GM12878 (cell line): ENCODE measurements at regions not wholly inside any gene's neighbourhood (a gene's known extent, or its start where the extent isn't known, plus 50 kb on each side); places are given as distances from the start of the nearest gene placed in this dataset.

Experiments
- ATAC-seq: fragments of 200-7000 bp; cut with Tn5 transposase; 3 replicates; pipeline ENCODE4 v1.9.1; 2020; ENCODE audit warnings: mild to moderate bottlenecking, moderate library complexity
- BruUV-seq: library from RNA; stranded (reverse); fragments of 400-500 nt; replicated peaks from 2 replicates; lab custom pipeline; 2021; lab: Mats Ljungman, UMichigan
- CTCF ChIA-PET: fragments of 300-600 bp; sonication (Branson Sonifier 250); formaldehyde crosslinking; extraction: SDS; loops from one replicate; lab custom pipeline; 2021; ENCODE audit warnings: inconsistent platforms; lab: Yijun Ruan, JAX
- POLR2A ChIA-PET: fragments of 350-600 bp; formaldehyde crosslinking; extraction: SDS; loops from one replicate; lab custom pipeline; 2021; ENCODE audit warnings: inconsistent platforms; lab: Charles Lee
- RAD21 ChIA-PET: fragments of 300-600 bp; sonication (Branson Sonifier 250); formaldehyde crosslinking; loops from one replicate; lab custom pipeline; 2023; ENCODE audit warnings: antibody characterized with exemption; ENCODE audit not compliant: unreplicated experiment; lab: Charles Lee
- SMC1A ChIA-PET: fragments of 300-600 bp; sonication (Branson Sonifier 250); formaldehyde crosslinking; loops from one replicate; lab custom pipeline; 2023; ENCODE audit not compliant: unreplicated experiment, uncharacterized antibody; lab: Charles Lee
- DNase-seq: peaks from one replicate; pipeline ENCODE4 v3.0.0-alpha.2; 2011; ENCODE audit warnings: low read depth, low spot score
- FAIRE-seq: peaks from 3 replicates; lab custom pipeline; 2011; peaks lifted over from hg19 to GRCh38; lab: Jason Lieb, UNC
- H2AFZ ChIP-seq: 2 replicates; pipeline ENCODE4 v1.6.0; 2011; ENCODE audit warnings: low read depth, low read length, control low read depth; ENCODE audit not compliant: control insufficient read depth
- H3K27ac ChIP-seq: 2 replicates; pipeline ENCODE4 v1.5.1; 2011; ENCODE audit warnings: control low read depth; ENCODE audit not compliant: control insufficient read depth, insufficient read depth
- H3K27me3 ChIP-seq, 2 experiments: replicated peaks in 1 of 2; 2 replicates each; pipeline versions ENCODE4 v1.6.0 to v1.6.1; 2011; ENCODE audit warnings: low read length in 1 of 2; ENCODE audit not compliant: control insufficient read depth in 2 of 2, insufficient read depth in 2 of 2
- H3K36me3 ChIP-seq, 2 experiments: 2 replicates each; pipeline ENCODE4 v1.5.1; 2011; ENCODE audit warnings: low read length in 1 of 2; ENCODE audit not compliant: control insufficient read depth in 2 of 2, insufficient read depth in 2 of 2
- H3K4me1 ChIP-seq: 2 replicates; pipeline ENCODE4 v1.6.1; 2011; ENCODE audit warnings: mild to moderate bottlenecking, low read length, moderate library complexity, mixed read lengths; ENCODE audit not compliant: control insufficient read depth, insufficient read depth
- H3K4me2 ChIP-seq: 2 replicates; pipeline ENCODE4 v1.6.0; 2011; ENCODE audit warnings: control low read depth; ENCODE audit not compliant: control insufficient read depth, insufficient read depth
- H3K4me3 ChIP-seq: fragments of 200-600 bp; sonication (generic); 2 replicates; pipeline ENCODE4 v1.5.1; 2016
- H3K79me2 ChIP-seq: 2 replicates; pipeline ENCODE4 v1.6.0; 2011; ENCODE audit warnings: low read length; ENCODE audit not compliant: control insufficient read depth, insufficient read depth
- H3K9ac ChIP-seq: 2 replicates; pipeline ENCODE4 v1.8.0; 2011; ENCODE audit warnings: low read length, control low read depth, mixed read lengths; ENCODE audit not compliant: control insufficient read depth, insufficient read depth
- H3K9me3 ChIP-seq: replicated peaks from 3 replicates; pipeline ENCODE4 v1.5.1; 2011; ENCODE audit warnings: mild to moderate bottlenecking, low read length; ENCODE audit not compliant: control insufficient read depth, insufficient read depth
- H4K20me1 ChIP-seq: 2 replicates; pipeline ENCODE4 v1.6.0; 2011; ENCODE audit not compliant: control insufficient read depth, insufficient read depth
- CEBPB ChIP-seq, 2 experiments: fragments of 150-350 bp in 1 of 2; IDR thresholded peaks; 2 replicates each; pipeline ENCODE4 v1.6.1; 2012 to 2014; ENCODE audit warnings: low read depth in 2 of 2, low read length in 2 of 2, borderline replicate concordance in 1 of 2, inconsistent platforms in 1 of 2
- CREB1 ChIP-seq: IDR thresholded peaks from 2 replicates; pipeline ENCODE4 v1.6.1; 2012; ENCODE audit warnings: low read depth, mild to moderate bottlenecking, inconsistent platforms
- CTCF ChIP-seq, 3 experiments: IDR thresholded peaks in 2 of 3; conservative IDR thresholded peaks in 1 of 3; 2 replicates each; pipeline ENCODE4 v1.5.1; 2011; ENCODE audit warnings: low read depth in 3 of 3, low read length in 3 of 3, mild to moderate bottlenecking in 3 of 3, control low read depth in 2 of 3, moderate library complexity in 2 of 3, inconsistent platforms in 1 of 3, mixed read lengths in 1 of 3; ENCODE audit not compliant: control insufficient read depth in 2 of 3, insufficient read depth in 1 of 3; ENCODE audit errors: extremely low read depth in 1 of 3
- EP300 ChIP-seq, 2 experiments: fragments of 150-350 bp in 1 of 2; IDR thresholded peaks; 2 replicates each; pipeline ENCODE4 v1.6.1; 2011 to 2012; ENCODE audit warnings: low read depth in 2 of 2, low read length in 2 of 2, borderline replicate concordance in 1 of 2, improper control_type of control experiment in 1 of 2, inconsistent platforms in 1 of 2; ENCODE audit not compliant: control insufficient read depth in 1 of 2
- ETV6 ChIP-seq, 2 experiments: fragments of 450-650 bp in 1 of 2; IDR thresholded peaks in 1 of 2; conservative IDR thresholded peaks in 1 of 2; 2 replicates each; pipeline ENCODE4 v1.6.1; 2014; ENCODE audit warnings: antibody characterized with exemption in 1 of 2, borderline replicate concordance in 1 of 2, low read depth in 1 of 2, mild to moderate bottlenecking in 1 of 2, moderate library complexity in 1 of 2
- GATAD2B ChIP-seq: fragments of 450-650 bp; conservative IDR thresholded peaks from 2 replicates; pipeline ENCODE4 v1.6.1; 2017; ENCODE audit warnings: low read depth, mild to moderate bottlenecking, moderate library complexity
- HSF1 ChIP-seq: fragments of 150-350 bp; IDR thresholded peaks from 2 replicates; pipeline ENCODE4 v1.6.1; 2014; ENCODE audit warnings: mild to moderate bottlenecking, low read depth, low read length
- NKRF ChIP-seq: fragments of 450-650 bp; conservative IDR thresholded peaks from 2 replicates; pipeline ENCODE4 v1.6.1; 2017; ENCODE audit warnings: mild to moderate bottlenecking, moderate library complexity
- POLR2AphosphoS2 ChIP-seq: IDR thresholded peaks from 2 replicates; pipeline ENCODE4 v1.6.1; 2011; ENCODE audit warnings: low read depth, mild to moderate bottlenecking, low read length, improper control_type of control experiment, moderate library complexity
- RUNX3 ChIP-seq: IDR thresholded peaks from 2 replicates; pipeline ENCODE4 v1.6.1; 2012; ENCODE audit warnings: low read length, inconsistent platforms
- SMAD5 ChIP-seq: IDR thresholded peaks from 2 replicates; pipeline ENCODE4 v1.6.1; 2016; ENCODE audit warnings: antibody characterized with exemption, low read depth
- SREBF2 ChIP-seq: IDR thresholded peaks from 2 replicates; pipeline ENCODE4 v1.6.1; 2012; ENCODE audit warnings: mild to moderate bottlenecking, low read length
- TCF12 ChIP-seq: IDR thresholded peaks from 2 replicates; pipeline ENCODE4 v1.6.1; 2011; ENCODE audit warnings: low read depth, mild to moderate bottlenecking, low read length
- WGBS: methylation state at CpG from one replicate; pipeline ENCODE4 v1.1.6; 2016; ENCODE audit warnings: low lambda C conversion rate; ENCODE audit not compliant: insufficient replicate concordance, insufficient coverage; ENCODE audit errors: missing lambda C conversion rate; 5-methylcytosine and 5-hydroxymethylcytosine counted together
- in situ Hi-C: fragments of 300-500 bp; cut with MboI; formaldehyde crosslinking; loops from 9 replicates; pipeline ENCODE4 v1.14.3; 2018; ENCODE audit warnings: mixed read lengths
- intact Hi-C: fragments of 100-400 bp; cut with micrococcal nuclease; formaldehyde crosslinking; loops from one replicate; pipeline ENCODE4 v1.14.2; 2022; ENCODE audit not compliant: unreplicated experiment
- TF ChIP-seq, protein P1 (sequence below): fragments of 450-650 bp; IDR thresholded peaks from 2 replicates; pipeline ENCODE4 v1.6.1; 2014; ENCODE audit warnings: mild to moderate bottlenecking

DNA sequence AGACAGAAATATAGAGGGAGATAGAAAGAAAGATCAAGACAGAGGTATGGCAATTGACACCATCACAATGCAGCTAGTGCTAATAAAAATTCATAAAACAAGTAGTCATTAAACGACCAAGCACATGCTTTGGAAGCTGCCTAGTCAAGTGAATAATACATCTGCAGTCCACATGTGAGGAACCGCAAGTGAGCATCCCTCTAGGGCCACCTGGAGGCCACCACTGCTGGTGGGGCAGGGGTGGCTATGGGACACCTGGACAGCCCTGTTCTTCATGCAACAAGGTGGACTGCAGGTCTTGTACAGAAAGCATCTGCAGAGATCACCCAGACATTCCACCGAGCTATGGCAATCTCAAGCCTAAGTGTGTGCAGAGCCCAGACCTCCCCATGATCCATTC is 451.1 kb upstream of the PFKP start (continued):
- TF ChIP-seq POLR2AphosphoS2 (no peak), TCF12 (no peak)

GRCh38 chr10:2611603-2612002 is 455.7 kb upstream of the PFKP start:
- BruUV-seq = no TSS peak
- no peak overlapping the region for H3K9ac ChIP-seq
- no peak for DNase-seq
- ChIA-PET SMC1A (no interaction called here), CTCF (no interaction called here), RAD21 (no interaction called here), POLR2A (no interaction called here)
- ATAC-seq = no peak
- WGBS = 8% methylated on average over 4 of the region's 4 CpGs
- H4K20me1 ChIP-seq = no peaks in the 10 kb centered on the region
- in situ Hi-C loops = no loop called here
- no peak overlapping the region for H3K4me2 ChIP-seq
- H3K79me2 ChIP-seq = no peaks in the 10 kb centered on the region
- H2AFZ ChIP-seq = no peak overlapping the region
- intact Hi-C loops = no loop called here
- H3K27me3 ChIP-seq = no peaks in the 10 kb centered on the region; a peak in 1 of 4 replicates
- FAIRE-seq = no peak
- H3K4me3 ChIP-seq = no peak overlapping the region
- no peaks in the 10 kb centered on the region for H3K4me1 ChIP-seq
- no peaks in the 10 kb centered on the region for H3K9me3 ChIP-seq
- H3K36me3 ChIP-seq = no peaks in the 10 kb centered on the region
- no peak overlapping the region for H3K27ac ChIP-seq
- no peak for TF ChIP-seq CEBPB (IDR thresholded peaks at IDR 0.05; ENCODE audit: borderline replicate concordance in 1 of 2, low read depth in 2 of 2, low read length in 2 of 2)
- no peak for TF ChIP-seq GATAD2B
- no peak for TF ChIP-seq NKRF
- TF ChIP-seq SREBF2 = no peak
- TF ChIP-seq HSF1 = no peak
- TF ChIP-seq, protein P1, sequence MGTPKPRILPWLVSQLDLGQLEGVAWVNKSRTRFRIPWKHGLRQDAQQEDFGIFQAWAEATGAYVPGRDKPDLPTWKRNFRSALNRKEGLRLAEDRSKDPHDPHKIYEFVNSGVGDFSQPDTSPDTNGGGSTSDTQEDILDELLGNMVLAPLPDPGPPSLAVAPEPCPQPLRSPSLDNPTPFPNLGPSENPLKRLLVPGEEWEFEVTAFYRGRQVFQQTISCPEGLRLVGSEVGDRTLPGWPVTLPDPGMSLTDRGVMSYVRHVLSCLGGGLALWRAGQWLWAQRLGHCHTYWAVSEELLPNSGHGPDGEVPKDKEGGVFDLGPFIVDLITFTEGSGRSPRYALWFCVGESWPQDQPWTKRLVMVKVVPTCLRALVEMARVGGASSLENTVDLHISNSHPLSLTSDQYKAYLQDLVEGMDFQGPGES = no peak
- no peak for TF ChIP-seq RUNX3
- TF ChIP-seq CREB1 = no peak
- TF ChIP-seq EP300 (IDR thresholded peaks at IDR 0.05; ENCODE audit: borderline replicate concordance in 1 of 2, control insufficient read depth in 1 of 2, low read depth in 2 of 2, low read length in 2 of 2) = no peak
- no peak for TF ChIP-seq ETV6 (conservative IDR thresholded peaks at IDR 0.05 in 1 of 2, IDR thresholded peaks at IDR 0.05 in 1 of 2; ENCODE audit: borderline replicate concordance in 1 of 2, low read depth in 1 of 2)
- no peak for TF ChIP-seq SMAD5
- TF ChIP-seq CTCF (IDR thresholded peaks at IDR 0.05 in 2 of 3, conservative IDR thresholded peaks at IDR 0.05 in 1 of 3; ENCODE audit: control insufficient read depth in 2 of 3, extremely low read depth in 1 of 3, insufficient read depth in 1 of 3, low read depth in 3 of 3, low read length in 3 of 3) = no peak
